ENCODE measurements at regions not wholly inside any gene's neighbourhood (a gene's known extent, or its start where the extent isn't known, plus 50 kb on each side); places are given as distances from the start of the nearest gene placed in this dataset.

DNA sequence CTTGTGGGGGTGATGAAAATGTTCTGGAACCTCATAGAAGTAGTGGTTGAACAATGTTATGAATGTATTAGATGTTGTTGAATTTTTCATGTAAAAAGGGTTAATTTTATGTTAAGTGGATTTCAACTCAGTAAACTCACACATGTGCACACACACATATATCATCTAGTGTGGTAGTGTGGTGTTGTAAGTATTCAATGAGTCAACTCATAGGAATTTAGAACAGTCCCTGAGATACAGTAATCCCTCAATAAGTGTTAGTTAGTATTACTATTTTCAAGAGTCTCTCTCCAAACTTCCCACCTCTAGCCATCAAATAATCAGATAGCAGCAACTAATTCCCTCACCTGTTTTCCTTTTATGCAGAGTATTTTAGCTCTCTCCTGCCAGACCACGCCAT is 563.1 kb upstream of the JARID2 start:
- no peaks in the 10 kb centered on the region for H3K9me3 Mint-ChIP-seq
- H4K20me1 ChIP-seq (replicated peaks; ENCODE audit: insufficient read depth): no peaks in the 10 kb centered on the region
- no peak overlapping the region for H3K27ac ChIP-seq (ENCODE audit: low read depth)
- TF ChIP-seq STAT1 (IDR thresholded peaks at IDR 0.05; ENCODE audit: unreplicated experiment) (no peak), ZNF331 (CRISPR knock-in tag; IDR thresholded peaks at IDR 0.05; ENCODE audit: low read depth) (no peak), NANOG (IDR thresholded peaks at IDR 0.05; ENCODE audit: borderline replicate concordance) (no peak), POLR2AphosphoS5 (IDR thresholded peaks at IDR 0.05; ENCODE audit: low read depth) (no peak), ZNF462 (CRISPR knock-in tag; IDR thresholded peaks at IDR 0.05) (no peak), JUNB (IDR thresholded peaks at IDR 0.05; ENCODE audit: unreplicated experiment) (no peak), ZNF114 (CRISPR knock-in tag; IDR thresholded peaks at IDR 0.05) (no peak), EZH2 (IDR thresholded peaks at IDR 0.05; ENCODE audit: low read depth, unreplicated experiment) (no peak), ETS1 (IDR thresholded peaks at IDR 0.05) (no peak), EZH2phosphoT487 (IDR thresholded peaks at IDR 0.05; ENCODE audit: unreplicated experiment) (no peak), CREB1 (CRISPR knock-in tag; IDR thresholded peaks at IDR 0.05; ENCODE audit: low read depth) (no peak)
- TF ChIP-seq, protein P1, sequence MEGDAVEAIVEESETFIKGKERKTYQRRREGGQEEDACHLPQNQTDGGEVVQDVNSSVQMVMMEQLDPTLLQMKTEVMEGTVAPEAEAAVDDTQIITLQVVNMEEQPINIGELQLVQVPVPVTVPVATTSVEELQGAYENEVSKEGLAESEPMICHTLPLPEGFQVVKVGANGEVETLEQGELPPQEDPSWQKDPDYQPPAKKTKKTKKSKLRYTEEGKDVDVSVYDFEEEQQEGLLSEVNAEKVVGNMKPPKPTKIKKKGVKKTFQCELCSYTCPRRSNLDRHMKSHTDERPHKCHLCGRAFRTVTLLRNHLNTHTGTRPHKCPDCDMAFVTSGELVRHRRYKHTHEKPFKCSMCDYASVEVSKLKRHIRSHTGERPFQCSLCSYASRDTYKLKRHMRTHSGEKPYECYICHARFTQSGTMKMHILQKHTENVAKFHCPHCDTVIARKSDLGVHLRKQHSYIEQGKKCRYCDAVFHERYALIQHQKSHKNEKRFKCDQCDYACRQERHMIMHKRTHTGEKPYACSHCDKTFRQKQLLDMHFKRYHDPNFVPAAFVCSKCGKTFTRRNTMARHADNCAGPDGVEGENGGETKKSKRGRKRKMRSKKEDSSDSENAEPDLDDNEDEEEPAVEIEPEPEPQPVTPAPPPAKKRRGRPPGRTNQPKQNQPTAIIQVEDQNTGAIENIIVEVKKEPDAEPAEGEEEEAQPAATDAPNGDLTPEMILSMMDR (conservative IDR thresholded peaks at IDR 0.05; ENCODE audit: low read depth in 2 of 2): no peak
- TF ChIP-seq, protein P2, sequence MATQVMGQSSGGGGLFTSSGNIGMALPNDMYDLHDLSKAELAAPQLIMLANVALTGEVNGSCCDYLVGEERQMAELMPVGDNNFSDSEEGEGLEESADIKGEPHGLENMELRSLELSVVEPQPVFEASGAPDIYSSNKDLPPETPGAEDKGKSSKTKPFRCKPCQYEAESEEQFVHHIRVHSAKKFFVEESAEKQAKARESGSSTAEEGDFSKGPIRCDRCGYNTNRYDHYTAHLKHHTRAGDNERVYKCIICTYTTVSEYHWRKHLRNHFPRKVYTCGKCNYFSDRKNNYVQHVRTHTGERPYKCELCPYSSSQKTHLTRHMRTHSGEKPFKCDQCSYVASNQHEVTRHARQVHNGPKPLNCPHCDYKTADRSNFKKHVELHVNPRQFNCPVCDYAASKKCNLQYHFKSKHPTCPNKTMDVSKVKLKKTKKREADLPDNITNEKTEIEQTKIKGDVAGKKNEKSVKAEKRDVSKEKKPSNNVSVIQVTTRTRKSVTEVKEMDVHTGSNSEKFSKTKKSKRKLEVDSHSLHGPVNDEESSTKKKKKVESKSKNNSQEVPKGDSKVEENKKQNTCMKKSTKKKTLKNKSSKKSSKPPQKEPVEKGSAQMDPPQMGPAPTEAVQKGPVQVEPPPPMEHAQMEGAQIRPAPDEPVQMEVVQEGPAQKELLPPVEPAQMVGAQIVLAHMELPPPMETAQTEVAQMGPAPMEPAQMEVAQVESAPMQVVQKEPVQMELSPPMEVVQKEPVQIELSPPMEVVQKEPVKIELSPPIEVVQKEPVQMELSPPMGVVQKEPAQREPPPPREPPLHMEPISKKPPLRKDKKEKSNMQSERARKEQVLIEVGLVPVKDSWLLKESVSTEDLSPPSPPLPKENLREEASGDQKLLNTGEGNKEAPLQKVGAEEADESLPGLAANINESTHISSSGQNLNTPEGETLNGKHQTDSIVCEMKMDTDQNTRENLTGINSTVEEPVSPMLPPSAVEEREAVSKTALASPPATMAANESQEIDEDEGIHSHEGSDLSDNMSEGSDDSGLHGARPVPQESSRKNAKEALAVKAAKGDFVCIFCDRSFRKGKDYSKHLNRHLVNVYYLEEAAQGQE (IDR thresholded peaks at IDR 0.05; ENCODE audit: unreplicated experiment): no peak
- no peak overlapping the region for H3K4me3 ChIP-seq
- H3K27ac Mint-ChIP-seq: no peak overlapping the region
- no peak overlapping the region for H3K4me3 Mint-ChIP-seq
- H3K27me3 ChIP-seq (ENCODE audit: insufficient read depth): no peaks in the 10 kb centered on the region
- H3K4me2 ChIP-seq: no peak overlapping the region
- no peaks in the 10 kb centered on the region for H3K36me3 ChIP-seq (ENCODE audit: insufficient read depth)
- no peaks in the 10 kb centered on the region for H3K36me3 Mint-ChIP-seq (ENCODE audit: low read depth)
- H3K4me1 Mint-ChIP-seq: peaks cover 14% of the 10 kb centered on the region
- peaks cover 7% of the 10 kb centered on the region; the same call in 1 of the 2 replicates for H3K4me1 ChIP-seq (ENCODE audit: insufficient read depth)
- H3K79me2 ChIP-seq (replicated peaks; ENCODE audit: insufficient read depth): no peaks in the 10 kb centered on the region
- DNase-seq (ENCODE audit: low spot score) (no peak), ATAC-seq (no peak)
- H3K27me3 Mint-ChIP-seq (ENCODE audit: insufficient read depth, low read depth, poor library complexity): peaks cover 3% of the 10 kb centered on the region
- H2AFZ ChIP-seq: no peak overlapping the region
- no peaks in the 10 kb centered on the region for H3F3A ChIP-seq (replicated peaks; ENCODE audit: low read depth)
- H3K9me2 ChIP-seq (ENCODE audit: insufficient read depth): no peaks in the 10 kb centered on the region
